HG03354 (cell line): ENCODE measurements at regions not wholly inside any gene's neighbourhood (a gene's known extent, or its start where the extent isn't known, plus 50 kb on each side); places are given as distances from the start of the nearest gene placed in this dataset.
A peak's percentile ranks its signal among the peaks of the same experiment; 100 is the strongest.

Experiments used
- ATAC-seq: cut with Tn5 transposase; IDR thresholded peaks from one replicate; pipeline ENCODE4 v1.9.1; 2021; ENCODE audit warnings: mild to moderate bottlenecking; ENCODE audit not compliant: unreplicated experiment, poor library complexity, severe bottlenecking

DNA sequence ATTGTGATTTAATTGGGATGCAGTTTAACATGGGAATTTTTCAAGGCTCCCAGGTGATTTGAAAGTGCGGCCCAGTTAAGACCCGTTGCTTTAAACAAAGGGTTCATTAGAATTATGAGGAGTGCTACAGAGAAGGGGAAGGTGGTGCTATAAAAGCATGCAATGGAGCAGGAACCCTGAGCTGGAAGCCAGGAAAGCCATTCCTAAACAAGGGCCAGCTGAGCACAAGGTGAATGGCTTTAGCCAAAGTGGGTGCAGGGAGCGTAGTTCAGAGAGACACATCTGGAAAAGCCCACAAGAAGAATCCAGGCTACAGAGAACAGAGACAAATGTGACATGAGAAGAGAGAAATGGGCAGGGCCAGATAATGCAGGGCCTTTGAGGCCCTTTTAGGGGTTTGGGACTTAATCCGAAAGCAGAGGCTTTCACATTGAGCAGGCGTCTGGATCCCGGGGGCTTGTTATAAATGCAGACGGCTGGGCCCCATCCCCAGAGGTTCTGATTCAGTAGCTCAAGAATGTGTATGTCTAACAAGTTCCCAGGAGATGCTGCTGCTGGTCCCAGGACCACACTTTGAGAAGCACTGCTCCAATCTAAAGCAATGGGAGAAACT, 138.1 kb upstream of the WWC1 start:
- no peak for ATAC-seq

DNA sequence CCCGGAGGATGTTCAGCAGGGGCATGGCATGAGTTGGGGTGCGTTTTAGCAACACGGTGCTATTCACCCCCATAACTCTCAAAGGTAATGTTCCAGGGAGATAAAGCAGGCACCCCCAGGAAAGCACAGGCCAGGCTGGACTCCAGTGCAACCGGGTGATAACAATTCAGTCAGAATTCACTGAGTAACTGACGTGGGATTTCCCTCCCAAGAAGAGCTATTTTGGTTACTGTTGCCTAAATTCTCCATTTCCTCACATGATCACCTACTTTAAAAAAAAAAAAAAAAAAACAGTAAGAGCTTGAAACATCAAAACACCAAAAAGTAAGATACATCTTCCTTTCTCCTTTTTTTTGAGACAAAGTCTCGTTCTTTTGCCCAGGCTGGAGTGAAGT, 137.6 kb upstream of the WWC1 start:
- ATAC-seq: no peak

DNA sequence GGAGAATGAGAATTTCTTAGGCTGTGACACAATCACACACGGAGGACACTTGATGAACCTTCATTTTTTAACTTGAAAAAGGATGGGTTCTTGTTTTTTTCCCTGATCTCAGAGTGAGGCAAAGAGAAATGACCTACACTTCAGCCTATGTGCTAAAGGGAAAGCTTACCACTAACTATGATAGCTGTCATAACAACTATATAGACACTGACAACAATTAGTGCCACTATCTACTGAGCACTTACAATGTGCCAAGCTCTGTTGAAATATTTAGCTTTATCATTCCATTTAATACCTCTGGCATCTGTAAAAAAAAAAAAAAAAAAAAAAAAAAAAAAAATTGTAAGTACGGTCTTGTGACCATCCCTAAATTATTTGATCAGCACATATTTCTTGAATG, 135.9 kb upstream of the WWC1 start:
- no peak for ATAC-seq

DNA sequence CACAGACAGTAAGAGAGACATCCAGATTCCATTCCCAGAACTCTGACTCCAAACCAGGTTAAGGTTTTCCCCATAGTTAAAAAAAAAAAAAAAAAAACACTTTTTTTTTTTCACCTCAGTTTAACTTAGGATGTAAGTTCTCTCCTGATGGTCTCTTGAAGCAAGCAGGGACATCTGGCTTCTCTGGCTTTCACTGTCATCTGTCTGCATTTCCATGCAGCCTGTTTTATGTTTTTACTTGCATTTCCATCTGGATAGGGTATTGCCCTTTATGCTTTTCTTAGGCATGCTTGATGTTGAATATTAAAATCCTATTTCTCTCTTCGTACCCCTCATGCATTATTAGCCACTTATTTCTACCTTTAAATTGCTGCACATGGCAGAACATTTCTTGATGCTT, 135.3 kb upstream of the WWC1 start:
- no peak for ATAC-seq

DNA sequence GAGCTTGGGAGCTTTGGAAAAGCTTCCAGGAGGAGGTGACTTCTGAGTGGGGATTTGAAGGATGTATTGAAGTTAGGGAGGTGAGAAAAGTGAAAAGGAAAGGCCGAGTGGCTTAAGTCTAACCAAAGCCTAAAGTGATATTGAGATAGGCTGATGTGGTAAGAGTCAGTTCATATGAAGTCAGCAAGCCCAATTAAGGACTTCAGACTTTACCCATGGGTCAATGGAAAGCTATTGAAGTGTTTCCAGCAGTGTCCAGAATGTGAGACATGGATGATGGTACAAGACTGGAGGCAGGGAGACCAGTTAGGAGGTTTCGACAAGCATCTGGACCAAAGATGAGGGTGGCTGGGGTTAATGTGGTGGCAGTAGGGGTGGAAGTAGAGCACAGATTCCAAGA, 134.3 kb upstream of the WWC1 start:
- no peak for ATAC-seq

DNA sequence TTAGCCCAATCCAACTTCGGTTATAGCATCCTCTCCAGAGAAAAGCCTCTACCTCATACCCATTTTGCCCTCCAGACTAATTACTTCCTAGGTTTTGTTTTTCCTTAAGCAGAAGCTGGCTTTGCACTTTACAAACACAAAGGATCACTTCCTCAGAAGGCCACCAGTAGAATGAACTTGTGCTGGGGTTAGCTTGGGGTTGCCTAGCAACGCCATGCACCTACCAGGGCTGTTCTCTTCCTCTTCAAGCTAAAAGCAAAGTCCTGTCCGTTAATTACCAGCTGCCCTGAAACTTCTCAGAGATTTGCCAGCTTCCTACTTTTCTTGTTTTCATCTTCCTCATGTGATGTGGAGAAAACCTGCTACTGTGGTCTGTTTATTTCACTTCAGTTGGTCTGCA, 132.0 kb upstream of the WWC1 start:
- ATAC-seq: no peak

DNA sequence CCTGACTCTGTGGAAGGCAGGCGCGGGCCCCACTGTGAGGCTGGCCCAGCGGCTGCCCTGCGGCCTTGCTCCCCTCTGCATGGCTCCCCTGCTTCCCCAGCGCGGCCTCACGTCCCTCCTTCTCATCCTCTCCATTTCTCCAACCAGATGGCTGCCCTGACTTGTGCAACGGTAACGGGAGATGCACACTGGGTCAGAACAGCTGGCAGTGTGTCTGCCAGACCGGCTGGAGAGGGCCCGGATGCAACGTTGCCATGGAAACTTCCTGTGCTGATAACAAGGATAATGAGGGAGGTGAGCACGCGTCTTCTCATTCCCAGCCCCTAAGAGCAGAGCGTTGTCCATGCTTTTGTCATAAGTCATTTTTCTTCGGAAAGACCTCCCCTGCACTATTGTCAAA, 129.0 kb upstream of the WWC1 start:
- no peak for ATAC-seq

DNA sequence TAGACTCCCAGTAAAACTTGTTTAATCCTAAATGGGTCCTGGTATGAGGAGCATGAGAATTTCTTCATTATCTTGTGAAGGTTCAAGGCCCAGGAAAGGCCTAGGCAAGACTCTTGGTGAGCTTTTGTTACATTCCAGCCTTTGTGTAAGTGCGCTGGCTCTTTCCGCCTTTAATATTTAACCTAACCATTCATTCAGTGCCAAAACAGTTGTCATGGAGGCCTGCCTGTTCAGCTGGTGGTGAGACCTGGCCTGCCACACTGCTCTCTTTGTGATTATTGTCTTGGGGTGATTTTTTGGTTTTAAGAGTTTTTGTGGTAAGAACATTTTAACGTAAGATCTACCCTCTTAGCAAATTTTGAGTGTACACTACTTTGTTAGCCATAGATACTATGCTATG, 127.5 kb upstream of the WWC1 start:
- no peak for ATAC-seq

DNA sequence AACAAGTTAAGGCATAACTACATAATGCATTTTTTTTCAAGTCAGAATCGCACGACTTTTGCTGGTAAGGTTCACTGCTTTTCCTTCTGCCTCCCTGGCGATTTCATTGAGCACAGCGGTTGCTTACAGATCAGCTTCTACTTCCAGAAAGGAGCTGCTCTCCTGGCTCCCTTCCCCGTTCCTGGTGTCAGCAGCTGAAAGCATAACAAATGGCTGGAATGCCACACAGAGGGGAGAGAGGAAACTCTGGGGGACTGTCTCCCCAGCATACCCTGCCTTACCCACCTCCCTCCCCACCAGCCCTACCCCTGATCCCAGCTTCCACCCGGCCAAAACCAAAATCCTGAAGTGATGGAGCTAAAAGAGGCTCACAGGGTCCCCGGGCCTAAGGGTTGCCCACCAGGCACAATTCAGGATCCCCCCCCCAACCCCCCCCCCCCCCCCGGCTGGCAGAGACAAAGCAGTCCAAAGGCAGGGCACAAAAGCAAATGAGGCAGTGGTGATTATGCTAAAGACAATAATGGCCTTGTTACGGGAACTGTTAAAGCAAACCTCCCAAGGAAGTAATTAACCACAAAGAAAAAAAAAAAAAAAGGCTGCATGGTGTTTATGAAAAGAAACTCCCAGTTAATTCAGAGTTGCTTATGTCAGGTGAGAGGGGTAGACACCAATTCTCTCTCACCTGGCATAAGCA, 126.1 kb upstream of the WWC1 start:
- no peak for ATAC-seq

DNA sequence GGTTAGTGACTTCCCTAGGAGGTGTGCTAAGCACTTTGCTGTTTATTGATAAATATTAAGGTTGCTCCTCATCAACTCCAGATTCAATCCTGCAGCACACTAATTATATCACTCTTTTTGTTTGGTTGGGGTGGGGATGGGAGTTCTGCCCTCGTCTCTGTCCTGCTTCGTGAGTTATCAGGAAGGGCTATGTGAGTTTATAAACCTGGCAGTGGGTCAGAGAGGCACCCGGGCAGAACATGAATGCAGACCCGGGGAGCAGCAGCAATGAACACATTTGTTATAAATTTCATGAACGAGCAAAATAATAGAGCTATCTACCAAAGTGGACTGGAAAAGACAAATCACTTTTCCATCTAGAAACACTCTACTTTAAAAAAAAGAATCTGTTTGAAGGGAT, 125.5 kb upstream of the WWC1 start:
- ATAC-seq: no peak

DNA sequence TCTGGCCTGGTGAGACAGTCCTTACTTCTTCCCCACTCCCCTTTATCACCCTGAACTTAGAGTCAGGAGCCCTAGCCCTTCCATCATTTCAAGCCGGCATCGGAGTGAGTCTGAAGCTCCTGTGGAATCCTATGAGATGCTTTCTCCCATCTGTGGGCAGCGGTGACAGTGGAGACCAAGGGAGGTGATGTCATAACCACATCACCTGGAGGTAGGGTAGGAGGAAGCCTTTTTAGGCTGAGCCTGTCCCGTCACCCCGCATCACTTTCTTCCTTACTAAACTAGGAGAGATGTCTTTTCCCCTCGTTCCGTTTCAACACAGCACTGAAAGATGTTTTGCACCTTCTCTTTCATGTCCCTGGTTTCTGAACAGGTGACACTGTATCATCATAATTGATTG, 124.1 kb upstream of the WWC1 start:
- no peak for ATAC-seq

DNA sequence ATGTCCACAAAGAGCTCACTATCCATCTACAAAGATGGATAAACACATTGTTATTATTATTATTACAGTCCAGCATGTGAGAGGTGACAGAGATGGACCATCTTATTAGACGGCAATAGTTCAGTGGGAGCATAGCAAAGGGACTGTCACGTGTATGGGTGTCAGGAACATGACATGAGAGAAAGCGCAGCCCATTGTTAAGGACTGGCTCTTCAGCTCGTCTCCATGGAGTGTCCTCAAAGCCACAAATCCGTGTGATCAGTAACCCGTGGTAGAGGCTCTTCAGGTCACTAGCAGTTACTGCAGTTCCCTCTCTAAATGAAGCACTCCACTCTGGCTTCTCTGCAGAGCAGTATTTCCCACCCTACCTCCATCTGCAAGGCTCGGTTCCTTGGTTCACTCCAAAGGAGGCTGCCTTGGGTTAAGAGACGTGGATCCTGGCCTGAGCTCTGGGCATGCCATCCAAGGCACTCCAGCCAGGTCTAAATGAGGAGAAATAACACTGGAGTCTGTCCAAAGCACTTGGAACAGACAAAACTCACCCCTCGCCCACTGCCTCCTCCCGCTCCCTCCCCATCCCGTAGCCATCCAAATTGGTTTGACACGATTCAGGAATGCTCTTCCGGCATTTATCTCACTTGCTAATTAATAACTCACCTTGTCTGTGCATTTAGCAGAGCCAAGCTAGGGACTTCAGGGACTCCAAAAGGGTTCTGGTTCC, 122.3 kb upstream of the WWC1 start:
- ATAC-seq: no peak

DNA sequence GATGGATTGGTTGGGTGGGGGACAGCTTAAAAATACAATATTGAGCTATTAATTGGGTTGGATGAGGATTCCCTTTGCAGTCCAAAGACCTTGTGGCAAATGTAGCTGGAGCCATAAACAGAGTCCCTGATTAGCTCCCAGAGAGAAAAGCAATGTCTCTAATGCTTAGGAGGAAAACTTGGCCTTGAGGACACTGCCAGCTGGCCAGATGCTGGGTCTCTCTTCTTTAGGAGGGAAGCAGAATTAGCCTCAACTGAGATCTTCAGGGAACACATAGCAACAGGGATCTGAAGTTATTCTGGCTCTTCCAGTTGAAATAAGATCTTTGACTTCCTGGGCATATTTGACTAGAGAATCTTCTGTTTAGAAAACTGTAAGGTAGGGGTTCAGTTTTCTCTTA, 121.7 kb upstream of the WWC1 start:
- no peak for ATAC-seq

DNA sequence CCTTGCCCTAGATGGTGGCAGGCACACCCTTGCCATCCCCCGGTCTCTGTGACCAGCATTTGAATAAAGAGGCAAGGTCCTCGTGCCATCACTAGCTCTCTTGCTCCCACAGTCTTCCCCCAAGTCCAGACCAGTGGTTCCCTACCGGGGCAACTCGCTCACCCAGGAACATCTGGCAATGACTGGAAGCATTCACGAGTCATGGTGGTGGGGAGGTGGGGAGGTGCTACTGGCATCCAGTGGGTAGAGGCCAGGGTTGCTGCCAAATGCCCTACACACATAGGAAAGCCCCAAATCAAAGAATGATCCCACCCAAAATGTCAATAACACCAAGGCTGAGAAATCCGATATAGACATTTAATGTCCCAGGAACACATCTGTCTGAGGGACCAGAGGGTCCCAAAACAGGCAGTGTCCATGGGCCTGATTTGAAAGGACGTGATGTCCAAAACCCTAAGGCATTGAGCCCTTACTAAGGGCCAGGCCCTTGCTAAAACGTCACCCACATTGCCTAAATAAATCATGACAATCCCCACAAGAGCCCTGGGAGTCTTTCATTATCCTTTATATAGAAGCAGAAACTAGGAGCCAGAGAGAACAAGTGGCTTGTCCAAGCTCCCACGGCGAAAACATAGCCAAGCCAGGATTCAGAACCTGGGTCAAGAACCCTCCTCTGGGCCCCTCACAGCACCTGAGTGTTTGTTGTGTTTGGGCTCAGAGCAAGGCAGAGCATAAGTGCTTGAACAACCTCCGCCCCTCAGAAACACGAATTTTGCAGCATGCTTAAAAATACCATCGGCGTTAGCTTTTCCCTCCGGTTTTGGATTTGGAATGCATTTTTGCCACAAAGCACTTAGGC, 119.3 kb upstream of the WWC1 start:
- no peak for ATAC-seq

DNA sequence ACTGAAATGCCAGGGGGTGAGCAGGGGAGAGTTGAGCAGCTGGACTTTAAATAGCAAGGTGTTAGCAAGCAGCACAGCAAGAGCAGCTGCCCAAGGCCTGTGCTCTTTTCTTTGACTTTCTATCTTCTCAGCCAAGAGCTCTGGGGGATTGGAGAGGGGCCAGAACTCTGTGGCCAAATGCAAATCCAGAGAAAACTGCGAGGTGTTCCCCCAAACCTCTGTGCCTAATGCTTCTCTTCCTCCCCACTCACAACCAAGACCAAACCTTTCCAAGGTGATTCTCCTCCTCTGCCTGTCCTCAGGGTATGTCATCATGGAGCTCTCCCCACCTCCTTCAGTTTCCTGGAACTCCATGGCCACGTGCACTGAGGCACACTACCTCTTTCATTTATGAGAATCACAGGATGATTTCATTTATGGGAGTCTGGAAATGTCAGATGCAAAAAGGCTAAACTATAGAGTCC, 118.7 kb upstream of the WWC1 start:
- no peak for ATAC-seq

DNA sequence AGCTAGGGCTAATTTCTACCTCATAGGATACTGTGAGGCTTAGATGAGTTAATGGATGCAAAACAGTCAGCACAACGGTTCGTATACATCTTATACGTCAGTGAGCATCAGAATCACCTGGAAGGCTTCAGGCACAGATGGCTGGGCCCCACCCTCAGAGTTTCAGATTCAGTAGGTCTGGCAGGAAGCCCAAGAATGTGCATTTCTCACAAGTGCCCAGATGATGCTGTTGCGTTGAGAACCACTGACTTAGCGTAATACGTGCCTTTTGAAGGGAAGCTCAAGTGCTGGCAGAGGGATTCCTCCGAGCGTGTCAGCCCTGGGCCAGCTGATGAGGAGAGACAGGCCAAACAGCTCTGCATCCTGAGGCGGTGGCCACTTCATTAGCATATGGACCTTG, 117.1 kb upstream of the WWC1 start:
- ATAC-seq: peak; percentile 48

DNA sequence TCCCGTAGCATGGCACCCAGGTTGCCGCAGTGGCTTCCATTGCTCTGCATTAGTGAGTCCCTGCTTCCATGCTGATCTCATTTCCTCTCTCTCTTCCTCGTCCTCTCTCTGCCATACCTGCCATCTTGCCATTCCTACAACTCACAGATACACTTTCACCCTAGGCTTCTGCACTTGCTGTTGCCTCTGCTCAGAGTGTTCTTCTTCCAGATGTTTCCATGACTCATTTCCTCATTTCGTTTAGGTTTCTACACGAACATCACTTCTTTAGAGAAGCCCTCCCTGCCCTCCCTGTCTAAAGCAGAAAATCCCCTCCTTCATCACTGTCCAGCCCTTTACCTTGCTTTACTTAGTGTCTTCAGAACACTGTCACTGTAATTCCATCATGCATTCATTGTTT, 115.2 kb upstream of the WWC1 start:
- no peak for ATAC-seq

DNA sequence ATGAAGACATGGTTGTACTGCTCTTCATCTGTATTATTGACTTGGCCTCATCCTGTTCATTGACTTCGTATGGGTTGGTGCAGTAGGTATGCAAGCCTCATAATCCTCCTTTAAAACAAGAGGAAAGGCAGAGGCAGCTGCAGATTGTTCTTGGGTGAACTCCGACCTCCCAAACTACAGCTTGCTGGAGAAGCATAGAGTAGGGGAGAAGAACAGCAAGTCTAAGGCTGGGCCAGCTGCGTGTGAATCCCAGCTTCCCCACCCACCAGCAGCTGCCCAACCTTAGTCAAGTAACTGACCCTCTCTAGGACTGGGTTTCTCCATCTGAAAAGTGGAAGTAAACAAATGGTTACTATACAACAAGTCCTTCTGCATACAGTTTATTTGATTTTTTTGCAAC, 114.5 kb upstream of the WWC1 start:
- no peak for ATAC-seq

DNA sequence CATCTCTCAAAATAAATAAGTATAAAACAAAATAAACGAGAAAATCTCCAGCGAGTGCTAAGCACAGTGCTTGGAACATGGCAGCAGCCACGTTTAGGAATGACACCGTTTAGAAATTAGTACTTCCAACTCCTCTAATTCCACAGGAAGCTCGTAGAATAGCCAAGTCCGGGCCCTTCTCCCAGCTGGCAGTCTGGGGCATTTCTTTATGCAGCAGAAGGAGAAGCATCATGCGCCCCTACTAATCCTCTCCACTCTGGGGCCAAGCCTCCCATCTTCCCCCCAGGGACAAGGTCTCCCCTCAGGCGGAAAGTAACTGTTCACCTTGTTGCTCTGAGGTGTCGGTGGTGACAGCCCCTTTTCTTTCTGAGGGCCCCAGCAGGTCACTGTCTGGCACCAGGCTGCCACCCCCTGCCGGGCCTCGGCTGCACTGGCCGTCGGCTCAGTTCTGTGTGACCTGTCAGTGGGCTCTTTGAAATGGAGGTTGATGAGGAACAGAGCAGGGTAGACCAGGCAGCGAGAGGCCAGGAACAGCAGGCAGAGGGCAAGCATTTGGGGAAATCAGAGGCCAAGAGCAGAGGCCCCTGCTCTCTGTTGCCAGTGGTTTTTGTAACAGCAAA, 113.5 kb upstream of the WWC1 start:
- ATAC-seq: no peak

DNA sequence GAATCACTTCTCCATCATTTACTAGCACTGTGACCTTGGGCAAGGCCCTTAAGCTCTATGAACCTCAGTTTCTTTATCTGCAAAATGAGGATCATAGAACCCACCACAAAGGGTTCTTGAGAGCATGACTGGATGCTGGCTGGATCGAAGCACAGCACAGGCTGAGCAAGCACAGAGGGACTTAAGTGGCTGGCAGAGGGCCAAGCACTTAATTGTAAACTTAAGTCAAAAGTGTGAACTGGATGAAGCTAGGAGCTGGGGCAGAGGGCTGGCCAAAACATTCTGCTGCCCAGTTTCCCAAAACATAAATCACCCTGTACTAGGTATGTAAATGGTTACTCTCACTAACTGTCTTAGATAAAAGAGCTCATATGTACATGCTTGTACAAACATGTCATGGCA, 112.3 kb upstream of the WWC1 start:
- ATAC-seq: no peak
